EH (cell line): ENCODE measurements at regions not wholly inside any gene's neighbourhood (a gene's known extent, or its start where the extent isn't known, plus 50 kb on each side); places are given as distances from the start of the nearest gene placed in this dataset.
"Not testable (repeated sequence)": the region's sequence is repeated elsewhere in the genome, so short reads cannot be mapped to it uniquely, and the experiment has no call there.

ENCODE experiments used
- DNase-seq: peaks from one replicate; pipeline ENCODE4 v3.0.0-alpha.2; 2015; ENCODE audit warnings: low read depth

DNA sequence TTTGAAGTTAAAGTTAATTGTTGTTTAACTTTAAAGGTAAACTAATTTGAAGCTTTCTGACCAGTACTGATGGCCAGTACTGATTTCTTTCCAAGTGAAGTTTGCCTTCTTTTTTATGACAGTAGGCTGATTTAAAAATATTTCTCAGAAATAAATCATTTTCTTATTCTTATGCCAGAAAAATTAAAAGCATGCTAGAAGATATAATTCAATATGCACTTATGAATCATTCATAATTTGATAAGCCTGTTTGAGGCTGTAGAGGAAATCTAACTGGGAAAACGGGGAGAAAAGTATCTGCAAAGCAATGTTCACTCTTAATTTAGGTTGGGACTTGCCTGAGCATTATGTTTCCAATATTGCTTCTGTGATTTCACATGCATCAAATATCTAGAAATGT, 1112.0 kb upstream of the INTU start:
- no peak for DNase-seq

- DNase-seq = not testable (repeated sequence)
Measured at GRCh38 chr4:126525400-126525799, 1107.4 kb upstream of the INTU start.

DNA sequence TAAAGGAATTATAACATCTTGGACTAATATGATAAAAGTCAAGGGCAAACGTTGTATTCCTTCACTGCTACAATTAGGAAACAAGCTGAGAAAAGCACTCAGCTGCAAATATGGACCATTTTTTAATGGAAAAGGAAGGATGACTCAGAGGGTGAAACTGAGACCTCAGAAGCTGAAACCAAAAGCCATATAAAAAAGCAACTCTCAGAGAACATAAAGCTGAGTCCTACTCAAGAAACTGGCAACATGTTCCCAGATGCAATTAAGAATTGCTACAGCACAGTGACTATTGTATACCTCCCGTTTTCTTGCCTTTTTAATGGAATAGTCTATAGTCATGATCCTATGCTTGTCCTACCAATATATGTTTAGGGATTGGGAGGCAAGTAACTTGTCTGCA, 1106.4 kb upstream of the INTU start:
- DNase-seq = peak; percentile 1

GRCh38 chr4:126529997-126530396, 1102.8 kb upstream of the INTU start:
- DNase-seq = no peak

- no peak for DNase-seq
Measured at GRCh38 chr4:126530996-126531585, 1101.7 kb upstream of the INTU start.

DNA sequence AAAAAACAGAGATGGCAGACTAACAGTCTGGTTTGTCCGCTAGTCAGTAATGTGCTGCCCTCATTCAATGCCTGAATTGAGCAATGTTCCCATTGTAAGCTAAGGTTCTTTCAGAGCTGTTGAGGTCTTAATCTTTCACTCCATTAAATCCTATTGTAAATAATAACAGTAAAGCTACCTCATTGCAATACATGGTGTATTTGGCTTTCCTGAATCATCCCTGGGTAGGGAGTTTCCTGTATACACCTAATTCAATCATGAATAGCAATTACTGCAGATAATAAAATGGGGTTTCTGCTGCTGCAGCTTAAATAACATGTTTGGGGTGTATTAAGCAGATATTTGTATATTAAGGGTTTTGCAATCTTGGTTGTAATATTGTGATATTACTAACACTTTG, 1100.2 kb upstream of the INTU start:
- DNase-seq = no peak

- DNase-seq = peak; percentile 0
Measured at GRCh38 chr4:126533146-126533805, 1099.5 kb upstream of the INTU start.

GRCh38 chr4:126539771-126540170, 1093.0 kb upstream of the INTU start:
- no peak for DNase-seq

- no peak for DNase-seq
Measured at GRCh38 chr4:126541820-126542219, 1090.9 kb upstream of the INTU start.

DNA sequence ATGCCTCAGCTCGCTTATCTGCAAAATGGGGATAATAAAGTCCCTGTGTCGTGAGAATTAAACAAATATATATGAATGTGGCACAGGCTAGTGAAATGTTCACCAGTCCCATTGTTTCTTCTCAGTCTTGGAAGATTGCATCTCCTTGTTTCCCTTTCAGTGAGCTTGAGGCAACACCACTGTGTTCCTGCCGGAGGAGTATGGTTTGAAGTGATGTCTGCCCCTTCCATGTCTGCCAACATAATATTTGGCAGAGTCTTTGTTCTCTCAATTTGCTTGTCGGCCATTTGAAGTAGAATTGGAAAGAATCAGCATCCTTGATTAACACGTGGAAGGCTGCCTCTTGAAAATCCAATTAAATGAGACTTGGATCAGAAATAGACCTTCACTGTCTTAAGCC, 1088.5 kb upstream of the INTU start:
- DNase-seq = no peak

DNA sequence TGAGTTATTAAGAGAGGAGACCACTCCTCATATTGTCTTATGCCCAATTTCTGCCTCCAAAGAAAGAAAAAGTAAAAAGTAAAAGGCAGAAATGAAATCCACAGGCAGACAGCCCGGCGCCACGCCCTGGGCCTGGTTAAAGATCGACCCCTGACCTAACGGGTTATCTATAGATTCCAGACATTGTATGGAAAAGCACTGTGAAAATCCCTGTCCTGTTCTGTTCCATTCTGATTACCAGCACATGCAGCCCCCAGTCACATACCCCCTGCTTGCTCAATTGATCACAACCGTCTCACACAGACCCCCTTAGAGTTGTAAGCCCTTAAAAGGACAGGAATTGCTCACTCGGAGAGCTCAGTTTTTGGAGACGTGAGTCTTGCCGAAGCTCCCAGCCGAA, 1086.6 kb upstream of the INTU start:
- not testable (repeated sequence) for DNase-seq

- no peak for DNase-seq
Measured at GRCh38 chr4:126547352-126547751, 1085.4 kb upstream of the INTU start.

DNA sequence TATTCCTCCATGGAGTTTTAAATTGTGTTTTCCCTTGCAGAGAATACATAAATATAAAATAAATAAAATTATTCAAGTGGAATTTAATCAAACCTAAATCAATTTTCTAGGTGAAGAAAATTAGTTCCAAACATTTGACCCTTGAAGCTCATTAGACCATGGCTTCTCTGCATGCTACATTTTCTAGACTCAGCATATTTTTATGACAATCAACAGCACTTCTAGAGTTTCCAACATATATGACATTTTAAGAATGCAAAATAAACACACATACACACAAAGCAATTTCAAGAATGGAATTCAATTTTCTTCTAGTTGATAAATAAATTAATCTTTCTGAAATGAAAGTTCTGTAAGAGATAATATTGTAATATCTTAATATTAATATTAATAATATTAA, 1083.9 kb upstream of the INTU start:
- no peak for DNase-seq

GRCh38 chr4:126552321-126552720, 1080.4 kb upstream of the INTU start:
- no peak for DNase-seq

DNA sequence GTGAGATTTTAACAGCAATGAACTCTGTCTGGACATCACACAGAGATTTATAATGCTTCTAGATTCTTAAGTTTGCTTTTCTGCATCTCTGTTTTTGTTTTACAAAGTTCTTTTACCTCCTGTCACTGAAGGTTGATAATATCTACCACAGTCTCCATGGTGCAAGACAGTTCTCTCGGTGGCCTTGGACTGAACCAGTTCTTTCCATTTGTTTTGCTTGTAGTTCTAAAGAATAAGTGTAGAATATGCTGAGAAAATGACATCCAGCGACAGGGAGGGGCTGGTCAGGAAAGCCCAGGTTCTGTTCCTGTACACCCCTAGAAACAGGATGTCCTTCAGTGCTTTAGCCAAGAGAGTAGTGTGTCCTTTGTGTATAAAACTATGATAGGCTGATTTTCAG, 1079.5 kb upstream of the INTU start:
- DNase-seq = no peak

GRCh38 chr4:126558596-126558995, 1074.2 kb upstream of the INTU start:
- DNase-seq = no peak

- no peak for DNase-seq
Measured at GRCh38 chr4:126559961-126560360, 1072.8 kb upstream of the INTU start.

- no peak for DNase-seq
Measured at GRCh38 chr4:126560794-126561193, 1072.0 kb upstream of the INTU start.

GRCh38 chr4:126563389-126563788, 1069.4 kb upstream of the INTU start:
- DNase-seq = no peak

DNA sequence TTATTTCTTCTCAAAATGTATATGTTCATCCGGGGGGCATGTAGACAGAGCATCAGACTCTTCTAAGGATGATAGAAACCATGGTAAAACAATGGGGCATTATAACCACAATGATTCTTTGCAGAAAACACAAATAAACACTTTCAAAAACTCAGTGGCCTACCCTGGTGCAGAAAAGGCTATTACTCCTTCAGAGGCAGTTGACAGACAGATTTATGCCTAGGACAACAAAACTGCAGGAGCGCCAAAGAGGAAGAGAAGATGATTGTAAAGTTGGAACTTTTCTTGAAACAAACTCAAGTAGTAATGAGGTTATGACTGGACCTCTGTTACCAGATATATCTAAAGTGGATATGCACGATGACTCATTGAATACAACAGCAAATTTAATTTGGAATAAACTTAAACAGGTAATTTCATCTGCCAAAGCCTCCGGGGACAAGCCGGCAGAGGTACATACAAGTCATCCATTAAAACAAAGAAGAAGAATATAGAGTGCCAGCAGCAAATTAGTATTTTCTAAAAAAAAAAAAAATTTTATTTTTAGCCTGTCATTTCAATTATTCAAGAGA, 1068.4 kb upstream of the INTU start:
- DNase-seq = no peak

GRCh38 chr4:126568652-126569570, 1063.8 kb upstream of the INTU start:
- DNase-seq = no peak

GRCh38 chr4:126572264-126572663, 1060.5 kb upstream of the INTU start:
- no peak for DNase-seq

GRCh38 chr4:126582737-126583136, 1050.0 kb upstream of the INTU start:
- no peak for DNase-seq
